NCI-H2196 (cell line): ENCODE measurements at regions not wholly inside any gene's neighbourhood (a gene's known extent, or its start where the extent isn't known, plus 50 kb on each side); places are given as distances from the start of the nearest gene placed in this dataset.
"Not testable (repeated sequence)": the region's sequence is repeated elsewhere in the genome, so short reads cannot be mapped to it uniquely, and the experiment has no call there.

Experiments used
- DNase-seq: peaks from one replicate; lab custom pipeline; 2025; ENCODE audit not compliant: unreplicated experiment; lab: John Stamatoyannopoulos, UW

- DNase-seq: no peak
Measured at GRCh38 chr14:83575301-83575700, 1954.6 kb upstream of the FLRT2 start.

- no peak for DNase-seq
Measured at GRCh38 chr14:83583201-83583600, 1946.7 kb upstream of the FLRT2 start.

GRCh38 chr14:83594874-83595273, 1935.1 kb upstream of the FLRT2 start:
- no peak for DNase-seq

- DNase-seq: no peak
Measured at GRCh38 chr14:83607682-83608081, 1922.3 kb upstream of the FLRT2 start.

GRCh38 chr14:83611491-83611890, 1918.5 kb upstream of the FLRT2 start:
- DNase-seq: no peak

- no peak for DNase-seq
Measured at GRCh38 chr14:83611906-83612390, 1918.0 kb upstream of the FLRT2 start.

- no peak for DNase-seq
Measured at GRCh38 chr14:83614956-83615355, 1915.0 kb upstream of the FLRT2 start.

- no peak for DNase-seq
Measured at GRCh38 chr14:83624541-83624940, 1905.4 kb upstream of the FLRT2 start.

- no peak for DNase-seq
Measured at GRCh38 chr14:83632375-83632774, 1897.6 kb upstream of the FLRT2 start.

- DNase-seq: no peak
Measured at GRCh38 chr14:83638748-83639504, 1891.0 kb upstream of the FLRT2 start.

- DNase-seq: not testable (repeated sequence)
Measured at GRCh38 chr14:83639505-83639875, 1890.5 kb upstream of the FLRT2 start.

GRCh38 chr14:83646228-83646627, 1883.7 kb upstream of the FLRT2 start:
- no peak for DNase-seq

GRCh38 chr14:83660597-83660996, 1869.3 kb upstream of the FLRT2 start:
- DNase-seq: no peak

- DNase-seq: no peak
Measured at GRCh38 chr14:83664389-83664788, 1865.6 kb upstream of the FLRT2 start.

GRCh38 chr14:83689265-83689664, 1840.7 kb upstream of the FLRT2 start:
- no peak for DNase-seq

GRCh38 chr14:83697099-83697498, 1832.8 kb upstream of the FLRT2 start:
- DNase-seq: no peak

- no peak for DNase-seq
Measured at GRCh38 chr14:83702619-83703018, 1827.3 kb upstream of the FLRT2 start.

- DNase-seq: no peak
Measured at GRCh38 chr14:83706231-83706954, 1823.6 kb upstream of the FLRT2 start.

GRCh38 chr14:83707056-83707455, 1822.9 kb upstream of the FLRT2 start:
- no peak for DNase-seq

GRCh38 chr14:83709116-83709515, 1820.8 kb upstream of the FLRT2 start:
- no peak for DNase-seq

- no peak for DNase-seq
Measured at GRCh38 chr14:83711046-83711445, 1818.9 kb upstream of the FLRT2 start.

GRCh38 chr14:83712418-83713129, 1817.4 kb upstream of the FLRT2 start:
- no peak for DNase-seq
